Endothelial cell of umbilical vein (primary cell): ENCODE measurements at regions not wholly inside any gene's neighbourhood (a gene's known extent, or its start where the extent isn't known, plus 50 kb on each side); places are given as distances from the start of the nearest gene placed in this dataset.

Source experiments
- BruUV-seq: library from RNA; stranded (reverse); fragments of 400-500 nt; replicated peaks from 2 replicates; lab custom pipeline; 2021; lab: Mats Ljungman, UMichigan
- CTCF ChIA-PET: fragments of 300-600, 350-600 bp; sonication (Branson Sonifier 250); formaldehyde crosslinking; loops from one replicate; lab custom pipeline; 2021; ENCODE audit warnings: antibody characterized with exemption, inconsistent platforms; lab: Charles Lee
- POLR2A ChIA-PET: fragments of 300-600, 350-600 bp; sonication (Branson Sonifier 250); formaldehyde crosslinking; loops from one replicate; lab custom pipeline; 2021; ENCODE audit warnings: antibody characterized with exemption, inconsistent platforms; lab: Charles Lee
- DNase-seq: peaks from one replicate; pipeline ENCODE4 v3.0.0-alpha.2; 2011; ENCODE audit warnings: low read depth, low spot score
- FAIRE-seq: peaks from 2 replicates; lab custom pipeline; 2011; peaks lifted over from hg19 to GRCh38; lab: Jason Lieb, UNC
- H2AFZ ChIP-seq: 2 replicates; pipeline ENCODE4 v1.6.0; 2012; ENCODE audit warnings: low read depth, low read length, control low read depth, inconsistent platforms
- H3K27ac ChIP-seq: 2 replicates; pipeline ENCODE4 v1.5.1; 2011; ENCODE audit warnings: low read depth, mild to moderate bottlenecking, control low read depth, low read length, moderate library complexity; ENCODE audit not compliant: insufficient read depth
- H3K27me3 ChIP-seq, 2 experiments: 2 replicates each; pipeline versions ENCODE4 v1.6.0 to v1.6.1; 2011; ENCODE audit warnings: low read length in 2 of 2, mixed read lengths in 1 of 2; ENCODE audit not compliant: control insufficient read depth in 2 of 2, insufficient read depth in 2 of 2
- H3K36me3 ChIP-seq, 2 experiments: 2 replicates in 1 of 2; 3 replicates in 1 of 2; pipeline ENCODE4 v1.5.1; 2011; ENCODE audit warnings: low read length in 2 of 2, mild to moderate bottlenecking in 1 of 2, moderate library complexity in 1 of 2; ENCODE audit not compliant: control insufficient read depth in 2 of 2, insufficient read depth in 2 of 2; ENCODE audit errors: extremely low read depth in 1 of 2
- H3K4me1 ChIP-seq: 3 replicates; pipeline ENCODE4 v1.5.1; 2011; ENCODE audit warnings: mild to moderate bottlenecking, low read length; ENCODE audit not compliant: control insufficient read depth, insufficient read depth; ENCODE audit errors: extremely low read depth
- H3K4me2 ChIP-seq: 2 replicates; pipeline ENCODE4 v1.6.1; 2011; ENCODE audit warnings: low read length, control low read depth, mixed read lengths; ENCODE audit not compliant: insufficient read depth
- H3K4me3 ChIP-seq, 3 experiments: fragments of 200-600 bp in 1 of 3; sonication (generic), shearing (Covaris generic) in 1 of 3; replicated peaks in 1 of 3; 2 replicates each; pipeline ENCODE4 v1.5.1; 2011 to 2016; ENCODE audit warnings: control low read depth in 3 of 3, low read length in 3 of 3, mild to moderate bottlenecking in 2 of 3, inconsistent platforms in 1 of 3, low read depth in 1 of 3, moderate library complexity in 1 of 3; ENCODE audit not compliant: insufficient read depth in 1 of 3
- H3K79me2 ChIP-seq: 2 replicates; pipeline ENCODE4 v1.6.0; 2012; ENCODE audit warnings: low read length, inconsistent platforms; ENCODE audit not compliant: control insufficient read depth, insufficient read depth
- H3K9ac ChIP-seq: replicated peaks from 2 replicates; pipeline ENCODE3; 2011; ENCODE audit warnings: low read length, control low read depth; ENCODE audit not compliant: insufficient read depth; ENCODE audit errors: extremely low read depth
- H3K9me1 ChIP-seq: replicated peaks from 3 replicates; pipeline ENCODE4 v1.6.0; 2011; ENCODE audit warnings: mild to moderate bottlenecking, low read length; ENCODE audit not compliant: control insufficient read depth, insufficient read depth; ENCODE audit errors: extremely low read depth
- H3K9me3 ChIP-seq: replicated peaks from 2 replicates; pipeline ENCODE4 v1.5.1; 2012; ENCODE audit warnings: low read length, inconsistent platforms; ENCODE audit not compliant: control insufficient read depth, insufficient read depth
- H4K20me1 ChIP-seq: replicated peaks from 2 replicates; pipeline ENCODE3; 2011; ENCODE audit warnings: mild to moderate bottlenecking, low read length; ENCODE audit not compliant: control insufficient read depth, insufficient read depth; ENCODE audit errors: extremely low read depth
- EZH2 ChIP-seq: IDR thresholded peaks from 2 replicates; pipeline ENCODE4 v1.6.1; 2012; ENCODE audit warnings: borderline replicate concordance, low read depth, mild to moderate bottlenecking, moderate library complexity, low read length, inconsistent platforms; ENCODE audit not compliant: severe bottlenecking
- FOS ChIP-seq: IDR thresholded peaks from 2 replicates; pipeline ENCODE4 v1.6.1; 2011; ENCODE audit warnings: mild to moderate bottlenecking, low read length, moderate library complexity, borderline replicate concordance; ENCODE audit not compliant: insufficient read depth
- GATA2 ChIP-seq: IDR thresholded peaks from 2 replicates; pipeline ENCODE4 v1.7.0; 2011; ENCODE audit warnings: low read depth, mild to moderate bottlenecking, moderate library complexity, mixed read lengths, low read length; ENCODE audit not compliant: insufficient read length, insufficient read depth
- JUN ChIP-seq: IDR thresholded peaks from 2 replicates; pipeline ENCODE4 v1.6.1; 2011; ENCODE audit warnings: borderline replicate concordance, low read depth; ENCODE audit not compliant: insufficient read length, insufficient read depth
- MYC ChIP-seq: IDR thresholded peaks from one replicate; pipeline ENCODE4 v1.6.1; 2011; ENCODE audit warnings: mild to moderate bottlenecking, low read depth, low read length
- POLR2A ChIP-seq: IDR thresholded peaks from 2 replicates; pipeline ENCODE4 v1.6.1; 2012; ENCODE audit warnings: low read depth, mild to moderate bottlenecking, control low read depth, low read length
- POLR2AphosphoS5 ChIP-seq: IDR thresholded peaks from 2 replicates; pipeline ENCODE4 v1.6.1; 2012; ENCODE audit warnings: low read depth, mild to moderate bottlenecking, control low read depth, low read length, moderate library complexity; ENCODE audit not compliant: insufficient read depth
- dilution Hi-C: fragments of 300-500 bp; cut with MboI; formaldehyde crosslinking; loops from one replicate; pipeline ENCODE4 v1.15.0; 2019; ENCODE audit warnings: low sequenced_read_pairs; ENCODE audit not compliant: extremely low pct_ligation_motif_present
- intact Hi-C: fragments of 100-400 bp; cut with micrococcal nuclease; formaldehyde crosslinking; loops from one replicate; pipeline ENCODE4 v1.10.0; 2022
- TF ChIP-seq, protein P1 (sequence below): IDR thresholded peaks from 2 replicates; pipeline ENCODE4 v1.6.1; 2011; ENCODE audit not compliant: insufficient read depth, insufficient read length
- TF ChIP-seq, protein P2 (sequence below), 2 donors: IDR thresholded peaks; 1 replicate in 1 of 2; 2 replicates in 1 of 2; pipeline ENCODE4 v1.5.1; 2011; ENCODE audit warnings: low read length in 2 of 2, mild to moderate bottlenecking in 2 of 2, moderate library complexity in 2 of 2, control low read depth in 1 of 2, inconsistent platforms in 1 of 2, low read depth in 1 of 2; ENCODE audit not compliant: insufficient read depth in 1 of 2; ENCODE audit errors: extremely low read depth in 1 of 2

DNA sequence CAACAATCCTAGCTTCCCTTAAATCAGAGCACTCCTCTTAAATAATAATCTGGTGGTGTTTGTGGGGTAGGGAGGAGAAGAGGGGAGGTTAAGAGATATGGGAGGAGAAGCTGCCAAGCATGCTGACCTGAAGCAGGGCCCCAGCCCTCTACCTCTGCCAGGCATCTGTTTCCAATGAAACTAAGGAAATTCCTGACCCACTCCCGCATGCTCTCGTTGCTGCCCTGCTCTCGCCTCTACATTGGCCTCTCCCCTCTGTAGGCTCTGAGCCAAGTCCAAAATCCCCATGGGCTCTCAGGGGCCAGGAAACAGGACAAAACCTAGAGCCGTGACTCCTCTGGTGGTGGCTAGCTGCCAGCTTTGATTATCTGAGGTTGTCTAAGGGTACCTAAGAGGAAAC, 559.5 kb upstream of the CDH11 start:
- Histone ChIP-seq H3K27ac (no peak overlapping the region), H3K79me2 (no peaks in the 10 kb centered on the region), H3K4me1 (no peaks in the 10 kb centered on the region), H4K20me1 (no peaks in the 10 kb centered on the region), H3K9me3 (no peaks in the 10 kb centered on the region), H3K9ac (no peak overlapping the region), H3K36me3 (no peaks in the 10 kb centered on the region), H3K9me1 (no peaks in the 10 kb centered on the region), H3K4me3 (no peak overlapping the region), H2AFZ (no peak overlapping the region), H3K4me2 (no peak overlapping the region), H3K27me3 (peaks cover 0 to 2% of the 10 kb centered on the region in 2 experiments)
- TF ChIP-seq MYC: no peak
- no peak for TF ChIP-seq EZH2
- TF ChIP-seq, protein P1, sequence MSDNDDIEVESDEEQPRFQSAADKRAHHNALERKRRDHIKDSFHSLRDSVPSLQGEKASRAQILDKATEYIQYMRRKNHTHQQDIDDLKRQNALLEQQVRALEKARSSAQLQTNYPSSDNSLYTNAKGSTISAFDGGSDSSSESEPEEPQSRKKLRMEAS: no peak
- TF ChIP-seq, protein P2, sequence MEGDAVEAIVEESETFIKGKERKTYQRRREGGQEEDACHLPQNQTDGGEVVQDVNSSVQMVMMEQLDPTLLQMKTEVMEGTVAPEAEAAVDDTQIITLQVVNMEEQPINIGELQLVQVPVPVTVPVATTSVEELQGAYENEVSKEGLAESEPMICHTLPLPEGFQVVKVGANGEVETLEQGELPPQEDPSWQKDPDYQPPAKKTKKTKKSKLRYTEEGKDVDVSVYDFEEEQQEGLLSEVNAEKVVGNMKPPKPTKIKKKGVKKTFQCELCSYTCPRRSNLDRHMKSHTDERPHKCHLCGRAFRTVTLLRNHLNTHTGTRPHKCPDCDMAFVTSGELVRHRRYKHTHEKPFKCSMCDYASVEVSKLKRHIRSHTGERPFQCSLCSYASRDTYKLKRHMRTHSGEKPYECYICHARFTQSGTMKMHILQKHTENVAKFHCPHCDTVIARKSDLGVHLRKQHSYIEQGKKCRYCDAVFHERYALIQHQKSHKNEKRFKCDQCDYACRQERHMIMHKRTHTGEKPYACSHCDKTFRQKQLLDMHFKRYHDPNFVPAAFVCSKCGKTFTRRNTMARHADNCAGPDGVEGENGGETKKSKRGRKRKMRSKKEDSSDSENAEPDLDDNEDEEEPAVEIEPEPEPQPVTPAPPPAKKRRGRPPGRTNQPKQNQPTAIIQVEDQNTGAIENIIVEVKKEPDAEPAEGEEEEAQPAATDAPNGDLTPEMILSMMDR (IDR thresholded peaks at IDR 0.05; ENCODE audit: extremely low read depth in 1 of 2, insufficient read depth in 1 of 2, low read depth in 1 of 2, low read length in 2 of 2): no peak
- TF ChIP-seq FOS: no peak
- no peak for TF ChIP-seq POLR2AphosphoS5
- no peak for TF ChIP-seq GATA2
- no peak for TF ChIP-seq JUN
- TF ChIP-seq POLR2A: no peak
- ChIA-PET POLR2A (no interaction called here), CTCF (no interaction called here)
- dilution Hi-C loops (no loop called here), intact Hi-C loops (no loop called here)
- DNase-seq (no peak), FAIRE-seq (no peak)
- no TSS peak for BruUV-seq
